Middle frontal gyrus (tissue), 1 donor: ENCODE measurements at regions not wholly inside any gene's neighbourhood (a gene's known extent, or its start where the extent isn't known, plus 50 kb on each side); places are given as distances from the start of the nearest gene placed in this dataset.
"Not testable (repeated sequence)": the region's sequence is repeated elsewhere in the genome, so short reads cannot be mapped to it uniquely, and the experiment has no call there.

Experiments used
- DNase-seq: peaks from one replicate; pipeline ENCODE4 v3.0.0-alpha.2; 2015; ENCODE audit warnings: low spot score; ENCODE audit errors: extremely low spot score

- DNase-seq = no peak
Measured at GRCh38 chr20:24418731-24419130, 50.7 kb upstream of the SYNDIG1 start.

GRCh38 chr20:24417485-24417884 is 51.9 kb upstream of the SYNDIG1 start:
- no peak for DNase-seq

- DNase-seq = not testable (repeated sequence)
Measured at GRCh38 chr20:24415444-24415843, 54.0 kb upstream of the SYNDIG1 start.

- no peak for DNase-seq
Measured at GRCh38 chr20:24411834-24412216, 57.6 kb upstream of the SYNDIG1 start.

GRCh38 chr20:24411003-24411833 is 58.2 kb upstream of the SYNDIG1 start:
- peak; percentile 13 for DNase-seq

DNA sequence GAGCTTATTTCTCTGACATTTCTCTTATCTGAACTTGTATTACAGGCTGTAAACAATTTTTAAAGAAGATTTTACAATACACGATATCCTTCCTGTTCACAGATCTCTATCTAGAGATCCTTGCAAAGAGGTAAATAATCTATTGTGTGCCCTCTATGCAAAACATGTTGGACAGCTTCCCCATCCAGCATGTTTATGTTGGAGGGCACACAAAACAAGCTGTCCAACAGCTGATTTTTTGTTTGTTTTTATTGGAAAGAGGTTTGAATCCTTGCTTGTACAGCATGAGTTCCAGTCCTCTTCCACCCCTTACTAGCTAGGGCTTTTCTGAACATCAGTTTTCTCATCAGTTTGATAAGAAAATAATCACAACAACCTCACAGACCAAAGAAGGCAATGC is 62.3 kb upstream of the SYNDIG1 start:
- no peak for DNase-seq

GRCh38 chr20:24406750-24407149 is 62.7 kb upstream of the SYNDIG1 start:
- DNase-seq = no peak

- no peak for DNase-seq
Measured at GRCh38 chr20:24406251-24406650, 63.2 kb upstream of the SYNDIG1 start.

GRCh38 chr20:24405810-24406209 is 63.6 kb upstream of the SYNDIG1 start:
- DNase-seq = no peak

- no peak for DNase-seq
Measured at GRCh38 chr20:24403406-24403805, 66.0 kb upstream of the SYNDIG1 start.

- DNase-seq = no peak
Measured at GRCh38 chr20:24402188-24402587, 67.2 kb upstream of the SYNDIG1 start.

DNA sequence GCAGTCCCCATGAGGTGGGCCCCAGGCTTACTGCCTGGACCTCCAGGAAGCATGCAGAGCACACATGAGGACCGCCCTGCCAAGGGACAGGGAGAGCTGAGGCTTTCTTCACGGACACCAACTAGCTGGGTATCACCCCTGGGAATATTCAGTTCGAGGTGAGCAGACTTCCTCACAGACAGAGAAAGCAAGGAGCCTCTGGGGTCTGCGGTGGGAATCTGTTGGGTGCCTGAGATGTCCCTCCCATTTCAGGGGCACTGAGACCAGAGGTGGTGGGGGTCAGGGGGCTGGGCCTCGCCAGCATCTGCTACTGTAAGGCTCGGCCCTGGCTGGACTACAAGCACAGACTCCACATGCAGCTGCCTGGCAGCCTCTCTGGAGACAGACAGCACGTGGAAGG is 74.3 kb upstream of the SYNDIG1 start:
- DNase-seq = no peak

- DNase-seq = no peak
Measured at GRCh38 chr20:24393903-24394302, 75.5 kb upstream of the SYNDIG1 start.

DNA sequence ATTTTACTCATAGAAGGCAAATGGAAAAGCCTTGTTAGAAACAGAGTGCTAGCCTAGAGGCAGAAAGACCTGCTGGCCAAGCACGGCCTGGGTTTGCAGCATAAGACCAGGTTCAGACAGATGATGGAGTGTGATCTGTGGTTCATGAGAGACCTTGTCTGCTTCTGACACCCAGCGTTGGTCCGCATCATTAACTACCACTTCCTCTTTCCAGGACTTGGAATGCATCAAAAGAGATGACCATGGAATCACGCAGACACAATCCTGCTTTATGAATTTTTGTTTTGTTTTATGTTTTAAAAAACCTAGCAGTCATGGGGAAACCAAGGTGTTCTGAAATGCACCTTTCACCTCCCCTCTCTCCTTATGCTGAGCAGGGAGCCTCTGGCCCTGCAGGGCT is 76.8 kb upstream of the SYNDIG1 start:
- DNase-seq = no peak

- no peak for DNase-seq
Measured at GRCh38 chr20:24389686-24390085, 79.7 kb upstream of the SYNDIG1 start.

DNA sequence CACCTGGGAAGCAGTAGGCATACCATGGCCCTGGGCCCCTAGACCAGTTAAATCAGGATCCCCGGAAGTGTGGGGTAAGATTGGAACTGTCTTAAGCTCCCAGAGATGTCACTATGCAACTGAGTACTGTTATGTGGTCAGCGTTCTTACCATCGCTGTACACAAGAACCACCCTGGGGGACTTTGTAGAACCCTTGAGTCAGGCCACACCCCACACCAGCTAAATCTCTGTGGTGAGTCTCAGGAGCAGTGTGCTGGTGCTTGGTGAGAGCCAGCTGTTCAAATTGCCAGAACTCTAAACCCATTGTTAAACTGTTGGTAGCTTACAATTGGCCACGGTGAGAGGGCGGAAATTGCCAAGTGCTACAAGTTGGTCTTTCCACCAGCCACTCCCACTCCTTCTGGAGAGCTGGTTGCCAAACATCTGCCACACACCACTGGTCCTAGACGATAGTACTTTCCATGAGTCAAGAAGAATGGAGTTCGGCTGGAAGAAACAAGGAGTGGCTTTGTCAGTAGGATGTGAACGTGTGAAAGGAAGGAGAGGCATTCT is 80.5 kb upstream of the SYNDIG1 start:
- DNase-seq = no peak

DNA sequence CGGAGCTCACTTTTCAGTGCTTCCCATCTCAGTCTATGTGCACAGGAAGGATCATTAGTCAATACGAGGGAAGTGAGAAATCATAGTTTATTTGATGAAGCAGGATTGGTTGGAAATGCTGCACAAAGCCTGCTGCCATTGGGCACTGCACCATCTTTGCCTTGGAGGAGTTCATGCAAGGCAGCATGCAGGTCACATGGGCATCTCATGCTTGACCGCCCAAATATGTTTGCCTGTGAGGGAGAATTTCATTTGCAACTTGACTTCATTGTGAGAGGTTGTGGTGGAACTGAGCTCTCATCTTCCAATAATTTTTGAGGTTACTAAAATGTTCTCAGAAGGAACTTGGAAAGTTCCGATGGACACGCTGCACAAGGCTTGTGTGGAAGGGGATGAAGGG is 83.9 kb upstream of the SYNDIG1 start:
- DNase-seq = no peak

GRCh38 chr20:24384865-24385264 is 84.6 kb upstream of the SYNDIG1 start:
- no peak for DNase-seq

DNA sequence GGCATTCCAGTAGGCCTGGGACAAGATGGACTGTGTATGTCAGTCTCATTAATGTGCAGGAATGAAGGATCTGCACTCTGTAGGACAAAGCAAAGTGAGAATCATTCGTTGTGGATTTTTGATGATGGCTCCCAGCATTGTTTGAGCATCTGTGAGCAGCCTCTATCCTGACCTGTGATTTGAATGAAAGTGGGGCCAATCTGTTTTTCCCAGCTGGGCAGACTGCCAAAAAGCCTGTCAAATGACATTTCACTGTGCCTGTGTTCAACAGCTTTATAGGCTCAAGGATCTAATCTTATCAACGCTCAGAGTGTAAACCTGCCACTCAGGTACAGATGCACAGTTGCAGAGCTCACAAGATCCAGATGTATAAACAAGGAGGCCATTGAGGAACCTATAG is 86.7 kb upstream of the SYNDIG1 start:
- DNase-seq = no peak

DNA sequence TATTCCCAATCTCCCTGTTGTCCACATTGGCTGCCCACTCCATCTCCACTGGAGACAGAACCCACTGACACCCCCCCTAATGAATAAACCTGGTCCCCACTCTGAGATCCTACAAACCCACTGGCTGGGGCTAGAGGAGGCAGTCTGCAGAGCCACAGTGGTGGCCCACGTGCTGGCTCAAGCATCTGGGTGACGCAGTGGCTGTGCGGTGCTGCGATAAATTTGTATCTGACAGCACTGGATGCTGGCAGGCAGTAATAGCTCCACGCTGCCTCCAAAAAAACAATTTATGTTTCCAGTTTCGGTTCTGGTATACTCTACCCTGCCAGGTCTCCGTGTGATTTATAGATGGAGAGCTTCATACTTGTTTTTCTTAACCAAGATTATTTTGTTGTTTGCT is 87.1 kb upstream of the SYNDIG1 start:
- DNase-seq = no peak

- DNase-seq = no peak
Measured at GRCh38 chr20:24381886-24382285, 87.5 kb upstream of the SYNDIG1 start.

- no peak for DNase-seq
Measured at GRCh38 chr20:24379484-24379927, 89.9 kb upstream of the SYNDIG1 start.
